ENCODE measurements at regions not wholly inside any gene's neighbourhood (a gene's known extent, or its start where the extent isn't known, plus 50 kb on each side); places are given as distances from the start of the nearest gene placed in this dataset.

- TF ChIP-seq CTCF (IDR thresholded peaks at IDR 0.05) (no peak), EZH2 (IDR thresholded peaks at IDR 0.05; ENCODE audit: borderline replicate concordance, insufficient read depth, low read depth, low read length, poor library complexity, severe bottlenecking) (no peak)
Measured at GRCh38 chr9:109894921-109895758, 115.1 kb downstream of the PALM2AKAP2 start.

Measured in B cell (primary cell).